ENCODE measurements at regions not wholly inside any gene's neighbourhood (a gene's known extent, or its start where the extent isn't known, plus 50 kb on each side); places are given as distances from the start of the nearest gene placed in this dataset.

DNA sequence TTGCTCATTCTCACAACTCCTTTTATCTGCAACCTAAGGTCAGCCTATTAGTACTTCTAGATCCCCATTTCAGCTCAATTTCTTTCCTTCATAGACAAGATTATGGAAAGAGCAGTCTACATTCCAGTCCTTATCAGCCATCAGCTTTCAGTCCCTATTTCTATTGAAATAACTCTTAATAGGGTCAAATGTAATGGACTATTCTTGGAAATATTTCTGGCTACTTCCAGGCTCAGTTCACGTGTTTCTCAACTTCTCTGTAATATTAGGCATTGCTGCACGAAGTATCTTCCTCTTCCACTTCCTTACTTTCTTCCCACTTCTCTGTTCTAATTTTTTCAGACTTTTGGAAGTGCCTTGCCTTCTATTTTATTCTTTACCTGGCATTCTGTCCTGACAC lies 232.9 kb upstream of the USP25 start:
- Histone ChIP-seq H3K9me2 (ENCODE audit: insufficient read depth, low read length) (no peaks in the 10 kb centered on the region), H3K4me2 (ENCODE audit: low read length) (no peak overlapping the region), H3K79me2 (ENCODE audit: insufficient read depth, low read depth, low read length) (no peaks in the 10 kb centered on the region), H2AFZ (ENCODE audit: low read length) (no peak overlapping the region), H3K36me3 (ENCODE audit: insufficient read depth, low read length) (no peaks in the 10 kb centered on the region), H4K20me1 (ENCODE audit: insufficient read depth, low read length) (no peaks in the 10 kb centered on the region), H3K4me3 (ENCODE audit: low read depth, low read length, poor library complexity, severe bottlenecking) (no peak overlapping the region), H3K4me1 (ENCODE audit: insufficient read depth, low read length, poor library complexity, severe bottlenecking) (no peaks in the 10 kb centered on the region), H3K27ac (ENCODE audit: low read depth, low read length, poor library complexity, severe bottlenecking) (no peak overlapping the region), H3K9me3 (ENCODE audit: low read length) (no peaks in the 10 kb centered on the region)
- TF ChIP-seq, protein P1, sequence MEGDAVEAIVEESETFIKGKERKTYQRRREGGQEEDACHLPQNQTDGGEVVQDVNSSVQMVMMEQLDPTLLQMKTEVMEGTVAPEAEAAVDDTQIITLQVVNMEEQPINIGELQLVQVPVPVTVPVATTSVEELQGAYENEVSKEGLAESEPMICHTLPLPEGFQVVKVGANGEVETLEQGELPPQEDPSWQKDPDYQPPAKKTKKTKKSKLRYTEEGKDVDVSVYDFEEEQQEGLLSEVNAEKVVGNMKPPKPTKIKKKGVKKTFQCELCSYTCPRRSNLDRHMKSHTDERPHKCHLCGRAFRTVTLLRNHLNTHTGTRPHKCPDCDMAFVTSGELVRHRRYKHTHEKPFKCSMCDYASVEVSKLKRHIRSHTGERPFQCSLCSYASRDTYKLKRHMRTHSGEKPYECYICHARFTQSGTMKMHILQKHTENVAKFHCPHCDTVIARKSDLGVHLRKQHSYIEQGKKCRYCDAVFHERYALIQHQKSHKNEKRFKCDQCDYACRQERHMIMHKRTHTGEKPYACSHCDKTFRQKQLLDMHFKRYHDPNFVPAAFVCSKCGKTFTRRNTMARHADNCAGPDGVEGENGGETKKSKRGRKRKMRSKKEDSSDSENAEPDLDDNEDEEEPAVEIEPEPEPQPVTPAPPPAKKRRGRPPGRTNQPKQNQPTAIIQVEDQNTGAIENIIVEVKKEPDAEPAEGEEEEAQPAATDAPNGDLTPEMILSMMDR (conservative IDR thresholded peaks at IDR 0.05; ENCODE audit: low read length), result no peak
- TF ChIP-seq EZH2phosphoT487 (IDR thresholded peaks at IDR 0.05; ENCODE audit: borderline replicate concordance, low read depth, low read length), result no peak
- BruUV-seq (replicated peaks), result no TSS peak
- intact Hi-C loops (cut with micrococcal nuclease; ENCODE audit: unreplicated experiment), result no loop called here
- CTCF ChIA-PET (ENCODE audit: unreplicated experiment), result no interaction called here
- no peak for DNase-seq (ENCODE audit: low spot score)
- POLR2A ChIA-PET, result interaction anchor here (0.6 kb wide), 1 partner anchor 211 kb away, joined by 3 read pairs; no protein-coding TSS in a partner anchor

DNA sequence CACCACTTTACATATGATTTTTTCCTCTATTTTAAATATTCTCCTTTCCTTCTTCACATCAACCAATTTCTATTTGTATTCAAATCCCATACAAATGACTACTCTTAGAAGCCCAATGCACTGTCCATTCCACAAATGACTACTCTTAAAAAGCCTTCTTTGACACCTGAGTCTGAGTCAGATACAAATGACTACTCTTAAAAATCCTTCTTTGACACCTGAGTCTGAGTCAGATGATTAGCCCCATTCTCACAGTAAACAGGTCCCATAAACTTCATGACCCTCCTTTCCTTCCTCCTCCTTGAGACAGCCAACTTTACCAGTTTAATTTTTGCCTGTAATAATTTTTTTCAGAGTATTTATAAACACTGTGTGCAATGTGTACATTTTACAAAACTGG lies 231.3 kb upstream of the USP25 start:
- no peaks in the 10 kb centered on the region for H3K9me2 ChIP-seq (ENCODE audit: insufficient read depth, low read length)
- H3K79me2 ChIP-seq (ENCODE audit: insufficient read depth, low read depth, low read length), result no peaks in the 10 kb centered on the region
- DNase-seq (ENCODE audit: low spot score), result no peak
- intact Hi-C loops (cut with micrococcal nuclease; ENCODE audit: unreplicated experiment), result no loop called here
- no peak overlapping the region for H3K4me3 ChIP-seq (ENCODE audit: low read depth, low read length, poor library complexity, severe bottlenecking)
- TF ChIP-seq EZH2phosphoT487 (IDR thresholded peaks at IDR 0.05; ENCODE audit: borderline replicate concordance, low read depth, low read length), result no peak
- TF ChIP-seq, protein P1 (conservative IDR thresholded peaks at IDR 0.05; ENCODE audit: low read length), result no peak
- H3K27ac ChIP-seq (ENCODE audit: low read depth, low read length, poor library complexity, severe bottlenecking), result no peak overlapping the region
- ChIA-PET CTCF (ENCODE audit: unreplicated experiment) (no interaction called here), POLR2A (interaction anchor here (0.7 to 1.9 kb wide), 2 partner anchors 18 to 316 kb away, joined by 3 to 5 read pairs; no protein-coding TSS in a partner anchor)
- H2AFZ ChIP-seq (ENCODE audit: low read length), result no peak overlapping the region
- H4K20me1 ChIP-seq (ENCODE audit: insufficient read depth, low read length), result no peaks in the 10 kb centered on the region
- H3K4me2 ChIP-seq (ENCODE audit: low read length), result no peak overlapping the region
- H3K36me3 ChIP-seq (ENCODE audit: insufficient read depth, low read length), result no peaks in the 10 kb centered on the region
- no peaks in the 10 kb centered on the region for H3K9me3 ChIP-seq (ENCODE audit: low read length)
- BruUV-seq (replicated peaks), result no TSS peak
- H3K4me1 ChIP-seq (ENCODE audit: insufficient read depth, low read length, poor library complexity, severe bottlenecking), result no peaks in the 10 kb centered on the region

DNA sequence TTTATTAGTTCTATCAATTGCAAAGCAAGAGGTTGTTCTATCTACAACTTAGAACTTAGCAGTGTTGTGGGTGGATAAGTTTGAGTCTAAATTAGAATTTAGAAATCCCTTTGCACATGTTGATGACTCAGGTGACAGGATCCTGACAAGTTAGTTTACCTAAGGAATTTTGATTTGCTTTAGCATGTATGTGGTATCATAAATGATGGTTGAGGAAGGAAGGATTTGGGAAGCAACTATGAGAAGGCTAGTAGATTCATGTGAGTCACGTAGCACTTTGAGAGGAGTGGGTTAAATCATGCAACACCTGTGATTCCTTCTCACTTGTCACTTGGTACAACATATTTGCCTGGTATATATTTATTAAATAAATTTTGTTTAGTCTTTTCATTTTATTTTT lies 223.7 kb upstream of the USP25 start:
- Histone ChIP-seq H3K36me3 (ENCODE audit: insufficient read depth, low read length) (no peaks in the 10 kb centered on the region), H3K4me3 (ENCODE audit: low read depth, low read length, poor library complexity, severe bottlenecking) (no peak overlapping the region), H3K9me2 (ENCODE audit: insufficient read depth, low read length) (0 out of 2 replicates have a peak, but pooled peaks cover 4% of the 10 kb centered on the region), H3K79me2 (ENCODE audit: insufficient read depth, low read depth, low read length) (no peaks in the 10 kb centered on the region), H2AFZ (ENCODE audit: low read length) (no peak overlapping the region), H3K27ac (ENCODE audit: low read depth, low read length, poor library complexity, severe bottlenecking) (no peak overlapping the region), H3K4me2 (ENCODE audit: low read length) (no peak overlapping the region), H4K20me1 (ENCODE audit: insufficient read depth, low read length) (no peaks in the 10 kb centered on the region), H3K4me1 (ENCODE audit: insufficient read depth, low read length, poor library complexity, severe bottlenecking) (no peaks in the 10 kb centered on the region), H3K9me3 (ENCODE audit: low read length) (no peaks in the 10 kb centered on the region)
- POLR2A ChIA-PET, result no interaction called here
- TF ChIP-seq EZH2phosphoT487 (IDR thresholded peaks at IDR 0.05; ENCODE audit: borderline replicate concordance, low read depth, low read length), result no peak
- TF ChIP-seq, protein P1 (conservative IDR thresholded peaks at IDR 0.05; ENCODE audit: low read length), result no peak
- DNase-seq (ENCODE audit: low spot score), result no peak
- intact Hi-C loops (cut with micrococcal nuclease; ENCODE audit: unreplicated experiment), result no loop called here
- CTCF ChIA-PET (ENCODE audit: unreplicated experiment), result no interaction called here
- no TSS peak for BruUV-seq (replicated peaks)

Measured in OCI-LY7 (cell line).